ENCODE measurements at regions not wholly inside any gene's neighbourhood (a gene's known extent, or its start where the extent isn't known, plus 50 kb on each side); places are given as distances from the start of the nearest gene placed in this dataset.
A peak's percentile ranks its signal among the peaks of the same experiment; 100 is the strongest.

- no peak for DNase-seq (ENCODE audit: low read depth)
Measured at GRCh38 chr17:36864827-36865430, 72.3 kb upstream of the LHX1 start.

DNA sequence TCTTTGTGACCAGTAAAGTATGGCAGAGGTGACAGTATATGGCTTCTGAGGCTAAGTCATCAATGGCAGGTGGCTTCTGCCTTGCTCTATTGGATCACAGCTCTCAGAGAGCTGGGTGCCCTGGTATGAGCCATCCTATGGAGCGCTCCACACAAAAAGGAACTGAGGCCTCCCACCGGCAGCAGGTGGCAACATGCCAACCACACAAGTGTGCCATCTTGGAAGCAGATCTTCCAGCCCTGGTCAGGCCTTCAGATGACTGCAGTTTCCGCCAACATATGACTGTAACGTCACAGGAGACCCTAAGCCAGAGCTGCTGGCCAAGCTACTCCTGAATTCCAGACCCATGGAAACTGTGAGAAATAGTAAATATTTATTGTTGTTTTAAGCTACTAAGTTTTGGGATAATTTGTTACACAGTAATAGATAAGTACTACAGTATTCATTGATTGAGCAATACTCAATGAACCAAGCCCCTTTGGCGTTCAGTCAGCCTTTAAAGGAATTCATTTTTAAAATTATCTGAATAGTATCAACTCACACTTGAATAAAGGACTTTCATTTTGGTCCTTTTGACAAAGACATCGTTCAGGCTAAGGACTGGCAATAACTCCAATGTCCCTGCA lies 69.4 kb upstream of the LHX1 start:
- no peak for DNase-seq (ENCODE audit: low read depth)

DNA sequence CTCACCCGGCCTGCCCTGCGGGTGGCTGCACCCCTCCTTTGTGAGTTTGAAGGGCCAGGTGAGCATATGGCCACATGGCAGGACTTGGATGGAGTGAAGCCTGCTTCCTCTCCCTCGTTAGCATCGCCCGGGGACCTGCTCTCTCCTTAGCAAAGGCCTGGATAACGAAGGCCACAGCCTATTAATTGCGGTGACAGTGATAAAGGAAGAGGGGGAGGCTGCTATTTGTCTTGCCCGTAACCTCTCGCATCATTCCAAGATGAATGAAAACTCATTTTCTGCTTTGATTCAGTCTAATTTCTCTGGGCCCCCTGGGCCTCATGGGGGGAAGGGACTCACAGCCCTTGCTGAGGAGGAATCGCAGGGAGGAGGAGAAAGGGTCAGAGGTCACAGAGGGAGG lies 68.5 kb upstream of the LHX1 start:
- DNase-seq (ENCODE audit: low read depth), result no peak

DNA sequence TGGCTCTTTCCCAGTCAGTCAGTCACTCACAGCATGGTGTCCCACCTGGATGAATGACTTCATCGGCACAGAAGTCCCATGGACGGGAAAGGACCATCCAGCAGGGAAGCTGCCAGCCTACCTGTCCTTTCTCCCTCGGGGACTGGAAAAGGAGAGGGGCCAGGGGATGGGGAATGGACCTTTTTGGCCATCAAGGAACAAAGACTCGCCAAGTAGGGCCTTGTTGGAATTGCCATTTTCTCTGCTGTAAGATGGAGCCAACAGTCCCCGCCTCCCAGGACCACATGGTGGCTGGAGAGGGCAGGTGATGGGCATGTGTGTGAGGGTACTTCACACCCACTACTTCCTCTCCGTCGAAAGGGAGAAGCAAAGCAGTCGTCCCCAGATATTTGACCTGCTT lies 67.8 kb upstream of the LHX1 start:
- DNase-seq (ENCODE audit: low read depth), result no peak

DNA sequence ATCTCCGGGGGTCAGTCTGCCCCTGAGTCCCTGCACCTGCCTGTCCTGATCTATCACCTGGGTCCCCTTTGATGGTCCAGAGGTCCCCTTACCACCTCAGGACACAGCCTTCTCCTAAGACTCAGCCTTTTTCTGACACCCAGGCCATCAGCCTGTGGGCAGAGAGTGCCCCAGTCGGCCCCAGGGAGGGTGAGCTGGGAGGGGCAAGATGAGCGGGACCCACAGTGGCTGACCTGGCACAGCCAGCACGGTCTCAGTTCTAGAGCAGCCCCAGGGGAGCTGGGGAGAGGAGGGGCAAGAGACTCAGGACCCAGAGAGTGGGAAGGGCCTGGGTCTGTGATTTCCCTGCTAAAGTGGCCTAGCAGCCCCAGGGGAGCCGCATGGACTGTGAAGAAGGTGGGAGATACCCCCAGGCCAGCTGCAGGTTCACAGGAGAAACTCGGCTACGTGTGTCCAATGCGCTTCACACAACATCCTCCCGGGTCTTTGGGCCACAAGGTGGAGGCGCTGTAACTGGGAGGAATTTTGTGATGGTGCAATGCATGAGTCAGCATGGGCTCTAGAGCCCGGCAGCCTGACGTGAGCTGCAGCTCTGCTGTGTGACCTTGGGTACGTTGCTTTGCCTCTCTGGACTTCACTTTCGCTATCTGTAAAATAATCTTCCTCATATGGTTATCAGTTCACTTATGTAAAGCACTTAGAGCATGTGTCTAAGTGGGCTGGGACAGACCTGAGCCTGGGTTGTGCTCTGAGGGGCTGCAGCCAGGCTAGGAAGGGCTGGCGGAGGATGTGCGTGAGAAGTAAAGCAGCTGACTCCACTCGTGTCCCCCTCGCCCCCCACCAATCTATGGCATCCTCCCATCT lies 67.2 kb upstream of the LHX1 start:
- DNase-seq (ENCODE audit: low read depth), result peak; percentile 81

GRCh38 chr17:36870720-36870999 lies 66.6 kb upstream of the LHX1 start:
- no peak for DNase-seq (ENCODE audit: low read depth)

GRCh38 chr17:36875698-36876293 lies 61.5 kb upstream of the LHX1 start:
- no peak for DNase-seq (ENCODE audit: low read depth)

DNA sequence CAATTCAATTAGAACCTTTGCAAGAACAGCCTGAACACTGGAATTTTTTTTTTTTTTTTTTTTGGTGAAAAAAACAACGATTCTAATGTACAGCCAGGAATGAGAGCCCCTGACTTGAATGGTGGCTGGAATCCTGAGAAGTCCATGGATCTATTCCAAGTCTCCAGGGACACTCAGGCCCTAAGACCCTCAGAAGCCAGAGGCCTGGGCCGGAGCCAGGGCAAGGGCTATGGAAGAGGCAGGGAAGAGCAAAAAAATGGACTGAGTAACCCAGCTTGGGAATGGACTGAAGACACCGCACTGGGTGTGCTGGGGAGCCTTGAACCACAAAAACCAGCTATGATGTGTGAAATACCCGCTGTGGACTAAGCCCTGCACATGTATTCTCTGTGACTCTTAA lies 60.3 kb upstream of the LHX1 start:
- DNase-seq (ENCODE audit: low read depth), result no peak

DNA sequence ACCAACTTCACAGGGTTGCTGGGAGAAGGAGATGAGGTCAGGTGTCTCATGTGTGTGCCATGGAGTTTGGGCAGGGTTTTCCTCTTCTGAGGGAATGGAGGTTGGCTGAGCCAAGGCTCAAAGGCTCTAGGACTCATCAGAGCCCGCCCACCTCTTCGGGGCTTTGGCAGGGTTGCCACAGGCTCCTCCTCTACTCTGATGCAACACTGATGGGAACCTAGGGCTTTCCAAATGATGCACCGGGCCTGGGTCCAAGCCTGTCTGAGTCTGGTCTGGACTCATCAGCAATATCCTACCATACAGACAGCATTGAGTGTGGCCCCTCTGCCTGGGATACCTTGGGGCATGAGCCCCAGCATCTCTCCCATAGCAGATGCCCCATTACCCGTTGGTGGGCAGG lies 59.5 kb upstream of the LHX1 start:
- peak; percentile 45 for DNase-seq (ENCODE audit: low read depth)

- DNase-seq (ENCODE audit: low read depth), result no peak
Measured at GRCh38 chr17:36878216-36878615, 59.1 kb upstream of the LHX1 start.

- no peak for DNase-seq (ENCODE audit: low read depth)
Measured at GRCh38 chr17:36879027-36879426, 58.2 kb upstream of the LHX1 start.

DNA sequence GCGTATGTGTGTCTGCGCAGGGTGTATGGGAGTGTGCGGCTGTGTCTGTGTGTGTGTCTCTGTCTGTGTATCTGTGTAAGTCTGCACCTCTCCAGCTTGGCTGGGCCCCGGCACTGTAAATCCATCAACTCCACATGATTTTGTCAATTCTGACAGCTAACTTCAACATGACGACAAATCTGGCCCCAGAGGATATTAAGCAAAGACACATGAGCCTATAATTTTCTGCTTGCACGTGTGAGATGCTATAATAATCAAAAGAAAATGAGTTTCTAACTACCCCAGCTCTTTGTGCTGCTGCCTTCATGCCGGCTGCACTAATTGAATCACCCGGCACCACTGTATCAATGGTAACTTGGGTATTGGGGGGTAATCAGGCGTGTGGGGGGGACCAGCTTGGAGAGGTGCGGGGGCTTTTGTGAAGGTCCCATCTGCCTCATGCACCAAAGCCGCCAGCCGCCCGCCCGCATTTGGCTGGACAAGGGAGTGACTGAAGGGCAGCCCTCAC lies 57.6 kb upstream of the LHX1 start:
- no peak for DNase-seq (ENCODE audit: low read depth)

GRCh38 chr17:36880268-36880905 lies 56.9 kb upstream of the LHX1 start:
- no peak for DNase-seq (ENCODE audit: low read depth)

- DNase-seq (ENCODE audit: low read depth), result no peak
Measured at GRCh38 chr17:36881323-36881722, 56.0 kb upstream of the LHX1 start.

DNA sequence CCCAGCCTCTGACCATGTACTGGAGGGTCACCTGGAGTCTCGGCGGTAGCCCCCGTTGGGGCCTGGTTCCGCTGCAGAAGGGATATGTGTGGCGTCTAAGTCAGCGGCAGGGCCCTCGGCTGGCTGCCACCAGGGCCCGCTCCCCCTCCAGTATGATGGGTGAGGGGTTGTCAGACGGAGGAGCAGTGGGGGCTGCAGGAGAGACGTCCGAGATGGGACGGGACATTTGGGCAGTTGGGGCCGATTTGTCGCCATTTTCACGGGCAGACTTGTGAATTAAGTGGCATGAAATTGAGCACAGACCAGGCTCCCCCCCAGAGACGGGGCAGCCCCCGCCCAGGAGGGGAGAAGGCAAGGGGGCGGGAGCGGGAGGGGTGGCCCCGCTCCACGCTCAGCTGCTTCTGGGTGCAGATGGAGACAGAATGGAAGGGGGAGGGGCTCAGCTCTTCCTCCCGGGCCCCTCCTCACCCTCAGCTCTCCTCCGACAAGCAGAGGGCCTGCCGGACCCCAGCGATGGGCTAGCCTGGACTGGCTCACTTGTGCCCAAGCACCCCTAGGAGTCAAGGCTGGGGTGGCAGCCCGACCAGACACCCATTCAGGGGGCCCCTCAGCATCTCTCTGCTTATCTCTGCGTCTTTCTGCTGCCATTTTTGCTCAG lies 52.7 kb upstream of the LHX1 start:
- no peak for DNase-seq (ENCODE audit: low read depth)

GRCh38 chr17:36885153-36885735 lies 52.0 kb upstream of the LHX1 start:
- DNase-seq (ENCODE audit: low read depth), result no peak

DNA sequence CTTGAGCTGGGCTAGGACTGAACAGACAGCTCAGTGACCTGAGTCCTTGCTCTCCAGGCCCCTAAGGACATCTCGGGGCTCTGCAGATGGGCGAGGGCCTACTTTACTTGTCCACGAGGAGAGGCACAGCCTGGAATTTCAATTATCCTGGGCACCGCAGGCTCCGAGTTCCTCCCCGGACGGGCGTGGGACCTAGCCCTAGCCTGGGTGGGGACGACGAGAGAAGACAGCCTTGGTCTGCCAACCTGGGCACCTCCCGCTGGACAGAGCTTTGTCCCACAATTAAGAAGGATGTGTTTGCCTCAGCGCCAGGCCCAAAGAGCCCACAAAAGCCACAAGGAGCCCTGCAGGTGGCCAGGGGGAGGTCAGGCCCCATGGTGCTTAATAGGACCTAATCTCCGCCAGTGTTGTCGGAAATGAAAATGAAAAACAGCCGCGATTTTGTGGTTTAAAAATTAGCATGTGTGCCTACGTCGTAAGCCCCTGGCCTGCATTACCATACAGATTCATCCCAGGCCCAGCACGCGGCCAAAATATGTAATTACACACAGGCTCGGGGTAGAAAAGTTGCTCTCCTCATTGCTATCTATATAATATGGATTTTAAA lies 51.4 kb upstream of the LHX1 start:
- DNase-seq (ENCODE audit: low read depth), result no peak

Data from iris pigment epithelial cell (primary cell).